Endodermal cell (in vitro differentiated cells): ENCODE measurements at regions not wholly inside any gene's neighbourhood (a gene's known extent, or its start where the extent isn't known, plus 50 kb on each side); places are given as distances from the start of the nearest gene placed in this dataset.

Experiments
- DNase-seq: peaks from one replicate; pipeline ENCODE4 v3.0.0-alpha.2; 2017
- H3K27ac ChIP-seq: 2 replicates; pipeline ENCODE4 v1.5.1; 2013; ENCODE audit warnings: mild to moderate bottlenecking, low read depth, low read length, moderate library complexity
- H3K27me3 ChIP-seq: 2 replicates; pipeline ENCODE4 v1.6.1; 2013; ENCODE audit warnings: mild to moderate bottlenecking, low read length, moderate library complexity; ENCODE audit not compliant: insufficient read depth, control insufficient read depth, poor library complexity, severe bottlenecking
- H3K36me3 ChIP-seq: 2 replicates; pipeline ENCODE4 v1.7.0; 2013; ENCODE audit warnings: mild to moderate bottlenecking, low read length, moderate library complexity; ENCODE audit not compliant: control insufficient read depth, insufficient read depth
- H3K4me1 ChIP-seq: one replicate; pipeline ENCODE4 v1.7.0; 2013; ENCODE audit warnings: low read length; ENCODE audit not compliant: control insufficient read depth, insufficient read depth
- H3K4me3 ChIP-seq: 2 replicates; pipeline ENCODE4 v1.5.1; 2013; ENCODE audit warnings: mild to moderate bottlenecking, low read length, moderate library complexity
- H3K9ac ChIP-seq: 2 replicates; pipeline ENCODE4 v1.6.1; 2013; ENCODE audit warnings: mild to moderate bottlenecking, low read length, moderate library complexity; ENCODE audit not compliant: poor library complexity, severe bottlenecking; ENCODE audit errors: extremely low read depth
- H3K9me3 ChIP-seq: 2 replicates; pipeline ENCODE4 v1.6.1; 2013; ENCODE audit warnings: mild to moderate bottlenecking, low read length, moderate library complexity; ENCODE audit not compliant: control insufficient read depth
- H3K27ac Mint-ChIP-seq: 2 replicates; pipeline ENCODE4 v1.8.0; 2020; ENCODE audit warnings: mixed read lengths
- H3K27me3 Mint-ChIP-seq: 2 replicates; pipeline ENCODE4 v1.8.0; 2021; ENCODE audit warnings: mild to moderate bottlenecking, mixed read lengths; ENCODE audit not compliant: insufficient read depth
- H3K36me3 Mint-ChIP-seq: 2 replicates; pipeline ENCODE4 v1.8.0; 2020; ENCODE audit warnings: low read depth, mixed read lengths
- H3K4me1 Mint-ChIP-seq: 2 replicates; pipeline ENCODE4 v1.8.0; 2020; ENCODE audit warnings: mixed read lengths
- H3K4me3 Mint-ChIP-seq: 2 replicates; pipeline ENCODE4 v1.8.0; 2020; ENCODE audit warnings: mild to moderate bottlenecking, moderate library complexity, mixed read lengths
- H3K9me3 Mint-ChIP-seq: 2 replicates; pipeline ENCODE4 v1.8.0; 2020; ENCODE audit warnings: mild to moderate bottlenecking, mixed read lengths
- CTCF ChIP-seq: fragments of 200-600 bp; sonication (generic); conservative IDR thresholded peaks from 2 replicates; pipeline ENCODE4 v1.5.0; 2021; ENCODE audit warnings: antibody characterized with exemption, mild to moderate bottlenecking
- WGBS, 2 experiments: methylation state at CpG; one replicate each; pipeline versions ENCODE4 v1.1.5 to v1.1.7; 2013; ENCODE audit warnings: missing lambda C conversion rate in 2 of 2, mixed read lengths in 1 of 2; ENCODE audit not compliant: insufficient coverage in 1 of 2, insufficient read length in 1 of 2; 5-methylcytosine and 5-hydroxymethylcytosine counted together

GRCh38 chr10:128570319-128570995 is 444.2 kb upstream of the MKI67 start:
- no peak overlapping the region for H3K9ac ChIP-seq

DNA sequence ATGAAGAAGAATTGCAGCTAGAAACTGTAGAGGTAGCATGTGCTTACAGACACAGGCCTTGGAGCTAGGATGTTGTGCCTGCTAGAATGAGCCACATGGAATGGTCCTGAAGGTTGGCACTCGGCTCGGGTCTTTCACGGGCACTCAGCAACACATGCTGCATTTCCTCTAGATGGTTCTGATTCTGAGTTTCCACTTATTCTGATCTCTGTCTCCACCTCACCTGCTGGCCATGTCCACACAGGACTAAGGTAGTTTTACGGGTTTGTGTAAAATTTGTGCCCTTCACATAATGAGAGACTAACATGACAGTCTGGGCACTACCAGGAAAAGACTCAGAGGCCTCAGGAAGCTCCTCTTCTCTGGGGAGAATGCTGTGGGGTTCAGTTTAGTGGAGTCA is 444.8 kb upstream of the MKI67 start:
- H3K9me3 Mint-ChIP-seq: no peaks in the 10 kb centered on the region
- Histone ChIP-seq H3K4me1 (peaks cover 3% of the 10 kb centered on the region), H3K27ac (no peak overlapping the region), H3K27me3 (no peaks in the 10 kb centered on the region), H3K4me3 (no peak overlapping the region), H3K9ac (no peak overlapping the region), H3K36me3 (no peaks in the 10 kb centered on the region), H3K9me3 (no peaks in the 10 kb centered on the region)
- no peak for DNase-seq
- no peak overlapping the region for H3K4me3 Mint-ChIP-seq
- no peaks in the 10 kb centered on the region for H3K36me3 Mint-ChIP-seq
- H3K4me1 Mint-ChIP-seq: peaks cover 5% of the 10 kb centered on the region
- H3K27me3 Mint-ChIP-seq: no peaks in the 10 kb centered on the region
- no peak for TF ChIP-seq CTCF
- H3K27ac Mint-ChIP-seq: no peak overlapping the region
- WGBS, 2 experiments: 89 to 100% methylated on average over 4 of the region's 4 CpGs

More at GRCh38 chr10:128570319-128570995, 444.2 kb upstream of the MKI67 start:
- no peak for DNase-seq
- Mint-ChIP-seq H3K4me1 (peaks cover 5% of the 10 kb centered on the region), H3K27ac (no peak overlapping the region), H3K27me3 (no peaks in the 10 kb centered on the region), H3K36me3 (no peaks in the 10 kb centered on the region), H3K4me3 (no peak overlapping the region), H3K9me3 (no peaks in the 10 kb centered on the region)
- Histone ChIP-seq H3K4me3 (no peak overlapping the region), H3K36me3 (no peaks in the 10 kb centered on the region), H3K4me1 (peaks cover 3% of the 10 kb centered on the region), H3K9me3 (no peaks in the 10 kb centered on the region), H3K27me3 (no peaks in the 10 kb centered on the region), H3K27ac (no peak overlapping the region)
- 92 to 93% methylated on average over 5 to 12 of the region's 12 CpGs for whole genome bisulfite sequencing, 2 experiments
- TF ChIP-seq CTCF: no peak

GRCh38 chr10:128571745-128572144 is 445.5 kb upstream of the MKI67 start:
- 32 to 40% methylated on average over 2 to 3 of the region's 3 CpGs for WGBS, 2 experiments
- DNase-seq: peak; percentile 76
- H3K36me3 ChIP-seq: no peaks in the 10 kb centered on the region
- no peak overlapping the region for H3K4me3 ChIP-seq
- no peaks in the 10 kb centered on the region for H3K9me3 Mint-ChIP-seq
- no peaks in the 10 kb centered on the region for H3K9me3 ChIP-seq
- no peak overlapping the region for H3K9ac ChIP-seq
- H3K27me3 ChIP-seq: no peaks in the 10 kb centered on the region
- no peak overlapping the region for H3K27ac Mint-ChIP-seq
- H3K27ac ChIP-seq: no peak overlapping the region
- no peaks in the 10 kb centered on the region for H3K36me3 Mint-ChIP-seq
- H3K4me1 Mint-ChIP-seq: peaks cover 5% of the 10 kb centered on the region
- H3K27me3 Mint-ChIP-seq: no peaks in the 10 kb centered on the region
- TF ChIP-seq CTCF: peak; percentile 75
- H3K4me3 Mint-ChIP-seq: no peak overlapping the region
- H3K4me1 ChIP-seq: peaks cover 3% of the 10 kb centered on the region
